ENCODE measurements at regions not wholly inside any gene's neighbourhood (a gene's known extent, or its start where the extent isn't known, plus 50 kb on each side); places are given as distances from the start of the nearest gene placed in this dataset.

- H3K4me1 ChIP-seq = no peaks in the 10 kb centered on the region
- H3K27ac ChIP-seq = no peak overlapping the region
- no peak for DNase-seq
- intact Hi-C loops (cut with DNase I; ENCODE audit: low total_unique reads) (no loop called here), in situ Hi-C loops (cut with MboI; ENCODE audit: low sequenced_read_pairs in 4 of 4) (no loop called here)
- no peaks in the 10 kb centered on the region for H3K36me3 ChIP-seq
- H3K4me3 ChIP-seq = no peak overlapping the region
- H3K27me3 ChIP-seq = no peaks in the 10 kb centered on the region
- ATAC-seq = no peak
- no peaks in the 10 kb centered on the region for H3K9me3 ChIP-seq
- TF ChIP-seq CTCF (IDR thresholded peaks at IDR 0.05 in 4 of 5, conservative IDR thresholded peaks at IDR 0.05 in 1 of 5) (no peak), POLR2A (IDR thresholded peaks at IDR 0.05) (no peak)
Observed at GRCh38 chr3:76586471-76586870, 453.4 kb upstream of the ROBO2 start.

GRCh38 chr3:76610150-76610549 is 429.7 kb upstream of the ROBO2 start:
- no peak overlapping the region for H3K4me3 ChIP-seq
- TF ChIP-seq CTCF (IDR thresholded peaks at IDR 0.05 in 4 of 5, conservative IDR thresholded peaks at IDR 0.05 in 1 of 5) (no peak), POLR2A (IDR thresholded peaks at IDR 0.05) (no peak)
- no peaks in the 10 kb centered on the region for H3K27me3 ChIP-seq
- H3K4me1 ChIP-seq = no peaks in the 10 kb centered on the region
- H3K27ac ChIP-seq = no peak overlapping the region
- in situ Hi-C loops (cut with MboI; ENCODE audit: low sequenced_read_pairs in 4 of 4) (no loop called here), intact Hi-C loops (cut with DNase I; ENCODE audit: low total_unique reads) (no loop called here)
- no peaks in the 10 kb centered on the region for H3K36me3 ChIP-seq
- no peaks in the 10 kb centered on the region for H3K9me3 ChIP-seq
- DNase-seq (no peak), ATAC-seq (no peak)

GRCh38 chr3:76615719-76616118 is 424.2 kb upstream of the ROBO2 start:
- intact Hi-C loops (cut with DNase I; ENCODE audit: low total_unique reads) = no loop called here
- no peak for ATAC-seq
- TF ChIP-seq POLR2A (IDR thresholded peaks at IDR 0.05) (no peak), CTCF (IDR thresholded peaks at IDR 0.05 in 4 of 5, conservative IDR thresholded peaks at IDR 0.05 in 1 of 5) (no peak)
- H3K4me3 ChIP-seq = no peak overlapping the region
- in situ Hi-C loops (cut with MboI; ENCODE audit: low sequenced_read_pairs in 4 of 4) = no loop called here
- no peak overlapping the region for H3K27ac ChIP-seq
- H3K36me3 ChIP-seq = no peaks in the 10 kb centered on the region
- H3K9me3 ChIP-seq = no peaks in the 10 kb centered on the region
- no peak for DNase-seq
- no peaks in the 10 kb centered on the region for H3K4me1 ChIP-seq
- H3K27me3 ChIP-seq = no peaks in the 10 kb centered on the region

GRCh38 chr3:76624164-76624563 is 415.7 kb upstream of the ROBO2 start:
- no peaks in the 10 kb centered on the region for H3K27me3 ChIP-seq
- TF ChIP-seq CTCF (IDR thresholded peaks at IDR 0.05 in 4 of 5, conservative IDR thresholded peaks at IDR 0.05 in 1 of 5) (no peak), POLR2A (IDR thresholded peaks at IDR 0.05) (no peak)
- no peaks in the 10 kb centered on the region for H3K36me3 ChIP-seq
- H3K9me3 ChIP-seq = no peaks in the 10 kb centered on the region
- no peak overlapping the region for H3K27ac ChIP-seq
- H3K4me3 ChIP-seq = no peak overlapping the region
- intact Hi-C loops (cut with DNase I; ENCODE audit: low total_unique reads) (no loop called here), in situ Hi-C loops (cut with MboI; ENCODE audit: low sequenced_read_pairs in 4 of 4) (no loop called here)
- ATAC-seq (no peak), DNase-seq (no peak)
- H3K4me1 ChIP-seq = no peaks in the 10 kb centered on the region

- Histone ChIP-seq H3K4me3 (no peak overlapping the region), H3K27ac (no peak overlapping the region), H3K27me3 (no peaks in the 10 kb centered on the region), H3K9me3 (no peaks in the 10 kb centered on the region), H3K36me3 (no peaks in the 10 kb centered on the region), H3K4me1 (no peaks in the 10 kb centered on the region)
- intact Hi-C loops (cut with DNase I; ENCODE audit: low total_unique reads) (no loop called here), in situ Hi-C loops (cut with MboI; ENCODE audit: low sequenced_read_pairs in 4 of 4) (no loop called here)
- TF ChIP-seq POLR2A (IDR thresholded peaks at IDR 0.05) (no peak), CTCF (IDR thresholded peaks at IDR 0.05 in 4 of 5, conservative IDR thresholded peaks at IDR 0.05 in 1 of 5) (no peak)
- DNase-seq (no peak), ATAC-seq (no peak)
Observed at GRCh38 chr3:76627236-76627635, 412.7 kb upstream of the ROBO2 start.
